ENCODE measurements at regions not wholly inside any gene's neighbourhood (a gene's known extent, or its start where the extent isn't known, plus 50 kb on each side); places are given as distances from the start of the nearest gene placed in this dataset.
"Not testable (repeated sequence)": the region's sequence is repeated elsewhere in the genome, so short reads cannot be mapped to it uniquely, and the experiment has no call there.

DNA sequence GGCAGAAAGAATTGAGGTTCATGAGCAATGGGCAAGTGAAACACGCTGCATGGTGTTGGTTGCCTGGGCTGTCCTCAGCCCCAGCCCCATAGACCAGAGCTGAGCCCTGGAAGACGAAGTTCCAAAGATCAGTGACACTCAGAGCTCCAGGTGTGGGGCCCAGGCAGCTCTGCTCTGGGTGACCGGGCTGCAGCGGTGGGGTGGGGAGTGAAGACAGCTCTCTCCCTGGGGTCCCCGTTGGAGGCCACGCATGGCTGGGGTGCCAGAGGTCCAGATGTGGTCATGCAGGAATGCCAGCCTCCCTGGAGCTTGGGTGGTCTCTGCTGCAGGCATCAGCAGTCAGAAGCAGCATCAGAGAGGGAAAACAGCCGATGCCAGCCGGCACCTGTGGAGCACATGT lies 165.0 kb upstream of the ERCC6L2 start:
- TF ChIP-seq, protein P1, sequence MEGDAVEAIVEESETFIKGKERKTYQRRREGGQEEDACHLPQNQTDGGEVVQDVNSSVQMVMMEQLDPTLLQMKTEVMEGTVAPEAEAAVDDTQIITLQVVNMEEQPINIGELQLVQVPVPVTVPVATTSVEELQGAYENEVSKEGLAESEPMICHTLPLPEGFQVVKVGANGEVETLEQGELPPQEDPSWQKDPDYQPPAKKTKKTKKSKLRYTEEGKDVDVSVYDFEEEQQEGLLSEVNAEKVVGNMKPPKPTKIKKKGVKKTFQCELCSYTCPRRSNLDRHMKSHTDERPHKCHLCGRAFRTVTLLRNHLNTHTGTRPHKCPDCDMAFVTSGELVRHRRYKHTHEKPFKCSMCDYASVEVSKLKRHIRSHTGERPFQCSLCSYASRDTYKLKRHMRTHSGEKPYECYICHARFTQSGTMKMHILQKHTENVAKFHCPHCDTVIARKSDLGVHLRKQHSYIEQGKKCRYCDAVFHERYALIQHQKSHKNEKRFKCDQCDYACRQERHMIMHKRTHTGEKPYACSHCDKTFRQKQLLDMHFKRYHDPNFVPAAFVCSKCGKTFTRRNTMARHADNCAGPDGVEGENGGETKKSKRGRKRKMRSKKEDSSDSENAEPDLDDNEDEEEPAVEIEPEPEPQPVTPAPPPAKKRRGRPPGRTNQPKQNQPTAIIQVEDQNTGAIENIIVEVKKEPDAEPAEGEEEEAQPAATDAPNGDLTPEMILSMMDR (conservative IDR thresholded peaks at IDR 0.05; ENCODE audit: low read depth) = no peak
- POLR2A ChIA-PET (ENCODE audit: low non-redundant PET) = no interaction called here
- CTCF ChIA-PET = no interaction called here
- H3K27ac ChIP-seq = no peak overlapping the region
- no peak for DNase-seq (ENCODE audit: low spot score)

DNA sequence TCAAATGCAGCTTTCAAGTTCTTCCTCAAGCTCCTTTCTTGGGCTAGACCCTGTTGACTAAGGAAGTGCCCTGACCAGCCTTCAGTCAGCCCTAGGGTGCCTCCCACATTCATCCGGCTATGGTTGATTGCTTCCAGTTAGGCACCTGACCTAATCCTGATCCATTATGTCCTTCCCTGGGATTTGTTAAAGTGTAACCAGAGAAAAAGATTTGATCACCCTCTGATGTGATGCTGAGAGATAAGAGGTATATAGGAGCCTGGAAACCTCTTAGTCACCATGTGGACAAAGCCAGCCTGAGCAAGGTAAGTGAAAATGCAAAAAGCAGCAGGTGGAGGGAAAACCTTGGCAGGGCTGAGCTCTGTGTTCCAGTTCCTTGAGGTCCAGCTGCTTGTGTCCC lies 178.8 kb upstream of the ERCC6L2 start:
- DNase-seq (ENCODE audit: low spot score) = no peak
- POLR2A ChIA-PET (ENCODE audit: low non-redundant PET) = no interaction called here
- CTCF ChIA-PET = interaction anchor here (0.6 kb wide), 1 partner anchor 571 kb away, joined by 3 read pairs; no protein-coding TSS in a partner anchor
- no peak overlapping the region for H3K27ac ChIP-seq
- TF ChIP-seq, protein P1 (conservative IDR thresholded peaks at IDR 0.05; ENCODE audit: low read depth) = no peak

DNA sequence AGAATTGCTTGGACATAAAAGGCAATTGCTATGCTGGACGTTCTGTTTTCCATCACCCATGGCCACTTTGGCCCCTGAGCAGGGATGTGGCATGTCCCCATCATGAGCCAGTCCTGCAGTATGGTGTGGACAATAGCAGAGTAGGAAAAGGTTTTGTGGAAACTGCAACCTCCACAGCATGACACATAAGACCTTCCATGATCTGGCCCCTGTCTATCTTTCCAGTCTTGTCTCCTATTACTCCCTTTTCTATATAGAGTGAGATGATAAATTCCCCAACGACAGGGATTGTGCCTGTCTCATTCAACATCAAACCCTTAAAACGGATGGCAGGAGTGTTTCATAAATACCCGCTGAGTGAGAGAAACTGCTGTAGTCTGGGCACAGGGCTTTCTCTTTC lies 174.7 kb upstream of the PTCH1 start:
- ChIA-PET POLR2A (ENCODE audit: low non-redundant PET) (no interaction called here), CTCF (no interaction called here)
- H3K27ac ChIP-seq = no peak overlapping the region
- TF ChIP-seq, protein P1 (conservative IDR thresholded peaks at IDR 0.05; ENCODE audit: low read depth) = no peak
- DNase-seq (ENCODE audit: low spot score) = no peak

DNA sequence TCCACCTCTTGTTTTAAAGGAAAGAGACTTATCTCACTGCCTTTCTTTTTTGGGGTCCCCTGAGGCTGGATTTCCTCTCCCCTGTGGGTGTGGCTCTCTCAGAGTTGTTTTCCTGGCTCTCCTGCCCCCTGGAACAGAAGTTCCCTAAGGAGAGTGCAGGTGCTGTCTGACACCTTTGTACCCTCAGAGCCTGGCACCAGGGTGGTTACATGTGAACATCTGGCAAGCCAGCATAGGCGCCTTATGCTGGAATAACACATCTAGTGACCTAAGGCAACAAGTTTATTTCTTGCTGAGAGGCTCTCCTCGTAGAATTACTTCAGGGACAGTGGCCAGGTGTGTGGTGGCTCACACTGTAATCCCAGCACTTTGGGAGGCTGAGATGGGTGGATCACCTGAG lies 172.9 kb upstream of the PTCH1 start:
- ChIA-PET POLR2A (ENCODE audit: low non-redundant PET) (no interaction called here), CTCF (no interaction called here)
- TF ChIP-seq, protein P1 (conservative IDR thresholded peaks at IDR 0.05; ENCODE audit: low read depth) = no peak
- no peak overlapping the region for H3K27ac ChIP-seq
- DNase-seq (ENCODE audit: low spot score) = no peak

DNA sequence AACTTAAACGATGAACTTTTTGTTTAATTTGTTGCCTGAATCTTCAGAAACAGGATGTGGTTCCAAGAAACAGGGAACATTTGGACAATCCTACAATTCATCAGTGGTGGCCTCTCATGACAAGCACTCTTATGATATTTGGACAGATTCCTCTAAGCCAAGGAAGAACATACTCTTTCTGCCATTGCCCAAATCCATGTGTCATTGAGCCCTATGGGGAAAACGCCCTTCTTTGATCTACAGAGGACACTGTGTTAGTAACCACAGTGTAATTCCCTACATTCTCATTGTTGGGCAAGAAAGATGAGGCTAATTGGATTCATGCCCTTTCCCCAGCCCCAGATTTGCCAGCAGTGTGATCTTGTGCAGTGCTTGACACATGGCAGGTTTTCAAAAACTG lies 167.7 kb upstream of the PTCH1 start:
- POLR2A ChIA-PET (ENCODE audit: low non-redundant PET) = no interaction called here
- CTCF ChIA-PET = no interaction called here
- no peak overlapping the region for H3K27ac ChIP-seq
- TF ChIP-seq, protein P1 (conservative IDR thresholded peaks at IDR 0.05; ENCODE audit: low read depth) = no peak
- DNase-seq (ENCODE audit: low spot score) = no peak

DNA sequence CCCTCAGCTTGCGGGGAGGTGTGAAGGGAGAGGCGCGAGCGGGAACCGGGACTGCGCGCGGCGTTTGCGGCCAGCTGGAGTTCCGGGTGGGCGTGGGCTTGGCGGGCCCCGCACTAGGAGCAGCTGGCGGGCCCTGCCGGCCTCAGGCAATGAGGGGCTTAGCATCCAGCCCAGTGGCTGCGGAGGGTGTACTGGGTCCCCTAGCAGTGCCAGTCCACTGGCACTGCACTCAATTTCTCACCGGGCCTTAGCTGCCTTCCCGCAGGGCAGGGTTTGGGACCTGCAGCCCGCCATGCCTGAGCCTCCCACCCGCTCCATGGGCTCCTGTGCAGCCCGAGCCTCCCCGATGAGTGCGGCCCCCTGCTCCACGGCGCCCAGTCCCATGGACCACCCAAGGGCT lies 163.5 kb upstream of the PTCH1 start:
- H3K27ac ChIP-seq; DNase-seq (ENCODE audit: low spot score); POLR2A ChIA-PET (ENCODE audit: low non-redundant PET): not testable (repeated sequence)
- CTCF ChIA-PET = interaction anchor here (0.7 kb wide), 2 partner anchors 86 to 607 kb away, joined by 3 read pairs; no protein-coding TSS in a partner anchor

DNA sequence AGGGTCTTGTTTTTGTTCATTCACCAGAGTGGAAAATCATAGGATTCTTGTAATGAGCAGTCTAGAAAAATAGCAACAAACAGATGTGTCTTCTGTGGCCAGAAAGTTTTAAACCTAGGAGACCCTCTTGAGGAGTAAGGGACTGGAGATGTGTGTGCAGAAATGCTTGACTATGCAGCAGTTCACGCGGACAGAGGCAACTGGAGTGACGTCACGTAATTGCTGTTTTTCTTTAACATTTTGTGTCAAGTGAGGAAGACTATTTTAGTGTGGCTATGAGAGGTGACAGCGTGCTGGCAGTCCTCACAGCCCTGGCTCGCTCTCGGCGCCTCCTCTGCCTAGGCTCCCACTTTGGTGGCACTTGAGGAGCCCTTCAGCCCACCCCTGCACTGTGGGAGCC lies 163.1 kb upstream of the PTCH1 start:
- ChIA-PET CTCF (interaction anchor here (0.7 kb wide), 1 partner anchor 608 kb away, joined by 3 read pairs; no protein-coding TSS in a partner anchor), POLR2A (ENCODE audit: low non-redundant PET) (no interaction called here)
- no peak overlapping the region for H3K27ac ChIP-seq
- TF ChIP-seq, protein P1 (conservative IDR thresholded peaks at IDR 0.05; ENCODE audit: low read depth) = no peak
- DNase-seq (ENCODE audit: low spot score) = no peak

All from RWPE1 (cell line).